Activated naive CD4-positive, alpha-beta T cell treated with anti-CD3 and anti-CD28 coated beads, Interleukin-2, amount 10 ng/mL, durations not matched to agents 7 days and 5 days (primary cell): ENCODE measurements at regions not wholly inside any gene's neighbourhood (a gene's known extent, or its start where the extent isn't known, plus 50 kb on each side); places are given as distances from the start of the nearest gene placed in this dataset.

Source experiments
- CTCF ChIA-PET: fragments of 350-600 bp; sonication (Branson Sonifier 250); formaldehyde crosslinking; loops from one replicate; lab custom pipeline; 2021; ENCODE audit warnings: antibody characterized with exemption; lab: Charles Lee
- DNase-seq: peaks from one replicate; pipeline ENCODE4 v3.0.0-alpha.2; 2020
- H3K27ac Mint-ChIP-seq: one replicate; pipeline ENCODE4 v1.8.0; 2021; ENCODE audit warnings: mild to moderate bottlenecking, moderate library complexity, mixed read lengths
- H3K27me3 Mint-ChIP-seq: one replicate; pipeline ENCODE4 v1.8.0; 2021; ENCODE audit warnings: mild to moderate bottlenecking, mixed read lengths
- H3K36me3 Mint-ChIP-seq: one replicate; pipeline ENCODE4 v1.8.0; 2021; ENCODE audit warnings: mixed read lengths
- H3K4me1 Mint-ChIP-seq: one replicate; pipeline ENCODE4 v1.8.0; 2021; ENCODE audit warnings: mixed read lengths
- H3K4me3 Mint-ChIP-seq: one replicate; pipeline ENCODE4 v1.8.0; 2021; ENCODE audit warnings: mild to moderate bottlenecking, moderate library complexity, mixed read lengths
- H3K9me3 Mint-ChIP-seq: one replicate; pipeline ENCODE4 v1.8.0; 2021; ENCODE audit warnings: mixed read lengths

- no peak for DNase-seq
- H3K4me3 Mint-ChIP-seq, result no peak overlapping the region
- H3K4me1 Mint-ChIP-seq, result no peaks in the 10 kb centered on the region
Observed at GRCh38 chr2:224211791-224212190, 172.7 kb upstream of the SERPINE2 start.

GRCh38 chr2:224211181-224211480 is 172.0 kb upstream of the SERPINE2 start:
- no peak for DNase-seq
- H3K4me3 Mint-ChIP-seq, result no peak overlapping the region
- no peaks in the 10 kb centered on the region for H3K9me3 Mint-ChIP-seq
- H3K4me1 Mint-ChIP-seq, result no peaks in the 10 kb centered on the region
- no peaks in the 10 kb centered on the region for H3K36me3 Mint-ChIP-seq
- H3K27ac Mint-ChIP-seq, result no peak overlapping the region
- CTCF ChIA-PET, result no interaction called here
- H3K27me3 Mint-ChIP-seq, result peaks cover 12% of the 10 kb centered on the region

More at GRCh38 chr2:224211791-224212190, 172.7 kb upstream of the SERPINE2 start:
- CTCF ChIA-PET, result no interaction called here
- H3K27ac Mint-ChIP-seq, result no peak overlapping the region
- peaks cover 7% of the 10 kb centered on the region for H3K27me3 Mint-ChIP-seq
- H3K36me3 Mint-ChIP-seq, result no peaks in the 10 kb centered on the region
- H3K9me3 Mint-ChIP-seq, result no peaks in the 10 kb centered on the region

GRCh38 chr2:224210286-224211180 is 171.4 kb upstream of the SERPINE2 start:
- no peaks in the 10 kb centered on the region for H3K36me3 Mint-ChIP-seq
- H3K4me1 Mint-ChIP-seq, result no peaks in the 10 kb centered on the region
- H3K27me3 Mint-ChIP-seq, result peaks cover 12% of the 10 kb centered on the region
- DNase-seq, result no peak
- CTCF ChIA-PET, result no interaction called here
- no peak overlapping the region for H3K27ac Mint-ChIP-seq
- H3K4me3 Mint-ChIP-seq, result no peak overlapping the region
- H3K9me3 Mint-ChIP-seq, result no peaks in the 10 kb centered on the region

- Mint-ChIP-seq H3K4me3 (no peak overlapping the region), H3K4me1 (no peaks in the 10 kb centered on the region), H3K27me3 (peaks cover 12% of the 10 kb centered on the region), H3K9me3 (no peaks in the 10 kb centered on the region), H3K36me3 (no peaks in the 10 kb centered on the region), H3K27ac (no peak overlapping the region)
- CTCF ChIA-PET, result no interaction called here
- no peak for DNase-seq
Observed at GRCh38 chr2:224209555-224210285, 170.6 kb upstream of the SERPINE2 start.

GRCh38 chr2:224208443-224208842 is 169.4 kb upstream of the SERPINE2 start:
- H3K27me3 Mint-ChIP-seq, result peaks cover 12% of the 10 kb centered on the region
- H3K36me3 Mint-ChIP-seq, result no peaks in the 10 kb centered on the region
- CTCF ChIA-PET, result no interaction called here
- no peaks in the 10 kb centered on the region for H3K4me1 Mint-ChIP-seq
- no peak for DNase-seq
- no peak overlapping the region for H3K4me3 Mint-ChIP-seq
- no peak overlapping the region for H3K27ac Mint-ChIP-seq
- no peaks in the 10 kb centered on the region for H3K9me3 Mint-ChIP-seq

GRCh38 chr2:224208007-224208406 is 168.9 kb upstream of the SERPINE2 start:
- Mint-ChIP-seq H3K27me3 (peaks cover 12% of the 10 kb centered on the region), H3K9me3 (no peaks in the 10 kb centered on the region), H3K36me3 (no peaks in the 10 kb centered on the region), H3K27ac (no peak overlapping the region), H3K4me3 (no peak overlapping the region), H3K4me1 (no peaks in the 10 kb centered on the region)
- CTCF ChIA-PET, result no interaction called here
- no peak for DNase-seq

- CTCF ChIA-PET, result interaction anchor here (0.6 kb wide), 1 partner anchor 222 kb away, joined by 3 read pairs; no protein-coding TSS in a partner anchor
- Mint-ChIP-seq H3K36me3 (no peaks in the 10 kb centered on the region), H3K4me1 (no peaks in the 10 kb centered on the region), H3K9me3 (no peaks in the 10 kb centered on the region), H3K27me3 (peaks cover 13% of the 10 kb centered on the region), H3K27ac (no peak overlapping the region), H3K4me3 (no peak overlapping the region)
- no peak for DNase-seq
Observed at GRCh38 chr2:224206816-224207215, 167.7 kb upstream of the SERPINE2 start.

- CTCF ChIA-PET, result no interaction called here
- H3K27me3 Mint-ChIP-seq, result peaks cover 11% of the 10 kb centered on the region
- H3K4me1 Mint-ChIP-seq, result no peaks in the 10 kb centered on the region
- H3K9me3 Mint-ChIP-seq, result no peaks in the 10 kb centered on the region
- H3K4me3 Mint-ChIP-seq, result no peak overlapping the region
- DNase-seq, result no peak
- H3K36me3 Mint-ChIP-seq, result no peaks in the 10 kb centered on the region
- H3K27ac Mint-ChIP-seq, result no peak overlapping the region
Observed at GRCh38 chr2:224202281-224202865, 163.3 kb upstream of the SERPINE2 start.

- DNase-seq, result no peak
- Mint-ChIP-seq H3K27ac (no peak overlapping the region), H3K27me3 (peaks cover 9% of the 10 kb centered on the region), H3K4me3 (no peak overlapping the region), H3K9me3 (no peaks in the 10 kb centered on the region), H3K4me1 (no peaks in the 10 kb centered on the region), H3K36me3 (no peaks in the 10 kb centered on the region)
- CTCF ChIA-PET, result no interaction called here
Observed at GRCh38 chr2:224198436-224198835, 159.3 kb upstream of the SERPINE2 start.

- peaks cover 8% of the 10 kb centered on the region for H3K27me3 Mint-ChIP-seq
- no peak for DNase-seq
- H3K4me3 Mint-ChIP-seq, result no peak overlapping the region
- no peaks in the 10 kb centered on the region for H3K4me1 Mint-ChIP-seq
- no peak overlapping the region for H3K27ac Mint-ChIP-seq
- no peaks in the 10 kb centered on the region for H3K36me3 Mint-ChIP-seq
- no peaks in the 10 kb centered on the region for H3K9me3 Mint-ChIP-seq
- CTCF ChIA-PET, result no interaction called here
Observed at GRCh38 chr2:224196810-224197209, 157.7 kb upstream of the SERPINE2 start.

GRCh38 chr2:224195925-224196571 is 157.0 kb upstream of the SERPINE2 start:
- H3K27ac Mint-ChIP-seq, result no peak overlapping the region
- H3K36me3 Mint-ChIP-seq, result no peaks in the 10 kb centered on the region

GRCh38 chr2:224194161-224194560 is 155.1 kb upstream of the SERPINE2 start:
- H3K27me3 Mint-ChIP-seq, result peaks cover 5% of the 10 kb centered on the region
- no peaks in the 10 kb centered on the region for H3K4me1 Mint-ChIP-seq
- H3K36me3 Mint-ChIP-seq, result no peaks in the 10 kb centered on the region
- H3K4me3 Mint-ChIP-seq, result no peak overlapping the region
- CTCF ChIA-PET, result no interaction called here
- no peaks in the 10 kb centered on the region for H3K9me3 Mint-ChIP-seq
- no peak for DNase-seq
- H3K27ac Mint-ChIP-seq, result no peak overlapping the region

More at GRCh38 chr2:224195925-224196571, 157.0 kb upstream of the SERPINE2 start:
- H3K4me1 Mint-ChIP-seq, result no peaks in the 10 kb centered on the region
- peaks cover 5% of the 10 kb centered on the region for H3K27me3 Mint-ChIP-seq
- CTCF ChIA-PET, result no interaction called here
- no peak overlapping the region for H3K4me3 Mint-ChIP-seq
- no peaks in the 10 kb centered on the region for H3K9me3 Mint-ChIP-seq
- no peak for DNase-seq

GRCh38 chr2:224191465-224191864 is 152.4 kb upstream of the SERPINE2 start:
- Mint-ChIP-seq H3K27me3 (peaks cover 9% of the 10 kb centered on the region), H3K27ac (no peak overlapping the region), H3K4me3 (no peak overlapping the region), H3K9me3 (peaks cover 2% of the 10 kb centered on the region), H3K36me3 (no peaks in the 10 kb centered on the region), H3K4me1 (no peaks in the 10 kb centered on the region)
- no peak for DNase-seq
- CTCF ChIA-PET, result no interaction called here

- Mint-ChIP-seq H3K4me1 (no peaks in the 10 kb centered on the region), H3K27ac (no peak overlapping the region), H3K4me3 (no peak overlapping the region), H3K36me3 (no peaks in the 10 kb centered on the region), H3K9me3 (peaks cover 2% of the 10 kb centered on the region), H3K27me3 (peaks cover 9% of the 10 kb centered on the region)
- no peak for DNase-seq
- CTCF ChIA-PET, result no interaction called here
Observed at GRCh38 chr2:224190936-224191270, 151.8 kb upstream of the SERPINE2 start.
